DND-41 (cell line): ENCODE measurements at regions not wholly inside any gene's neighbourhood (a gene's known extent, or its start where the extent isn't known, plus 50 kb on each side); places are given as distances from the start of the nearest gene placed in this dataset.

Source experiments
- ATAC-seq: fragments of 200-7000 bp; cut with Tn5 transposase; 3 replicates; pipeline ENCODE4 v1.9.1; 2021; ENCODE audit warnings: low read depth; ENCODE audit not compliant: insufficient read depth
- DNase-seq: peaks from one replicate; pipeline ENCODE4 v3.0.0-alpha.2; 2020
- H2AFZ ChIP-seq: 2 replicates; pipeline ENCODE4 v1.6.0; 2012; ENCODE audit warnings: low read depth, low read length
- H3K27ac ChIP-seq: 2 replicates; pipeline ENCODE4 v1.5.1; 2012; ENCODE audit warnings: low read length, inconsistent platforms
- H3K27me3 ChIP-seq: fragments of 200-600 bp; sonication (generic); 2 replicates; pipeline ENCODE4 v1.6.0; 2012; ENCODE audit warnings: low read length, mild to moderate bottlenecking, inconsistent platforms; ENCODE audit not compliant: insufficient read depth, poor library complexity
- H3K36me3 ChIP-seq: 2 replicates; pipeline ENCODE4 v1.5.1; 2012; ENCODE audit warnings: low read length, inconsistent platforms; ENCODE audit not compliant: insufficient read depth
- H3K4me1 ChIP-seq: 2 replicates; pipeline ENCODE4 v1.5.1; 2012; ENCODE audit warnings: mild to moderate bottlenecking, low read length; ENCODE audit not compliant: insufficient read depth
- H3K4me2 ChIP-seq: 2 replicates; pipeline ENCODE4 v1.6.0; 2012; ENCODE audit warnings: mild to moderate bottlenecking, moderate library complexity, low read length, inconsistent platforms; ENCODE audit not compliant: insufficient read depth
- H3K4me3 ChIP-seq, 2 experiments: fragments of 200-600 bp in 1 of 2; shearing (Covaris generic) in 1 of 2; 2 replicates each; pipeline ENCODE4 v1.5.1; 2012 to 2016; ENCODE audit warnings: inconsistent platforms in 2 of 2, low read length in 2 of 2, mild to moderate bottlenecking in 2 of 2, low read depth in 1 of 2, moderate library complexity in 1 of 2
- H3K79me2 ChIP-seq: 2 replicates; pipeline ENCODE4 v1.6.0; 2012; ENCODE audit warnings: low read length, inconsistent platforms; ENCODE audit not compliant: insufficient read depth
- H3K9ac ChIP-seq: 2 replicates; pipeline ENCODE4 v1.6.0; 2012; ENCODE audit warnings: low read depth, mild to moderate bottlenecking, inconsistent platforms, low read length, moderate library complexity
- H3K9me3 ChIP-seq: 2 replicates; pipeline ENCODE4 v1.5.1; 2012; ENCODE audit warnings: low read length, moderate library complexity, mild to moderate bottlenecking, inconsistent platforms; ENCODE audit not compliant: insufficient read depth, severe bottlenecking
- H4K20me1 ChIP-seq: 2 replicates; pipeline ENCODE4 v1.6.0; 2012; ENCODE audit warnings: low read length; ENCODE audit not compliant: insufficient read depth
- CTCF ChIP-seq: IDR thresholded peaks from 2 replicates; pipeline ENCODE4 v1.5.1; 2012; ENCODE audit warnings: borderline replicate concordance, low read length, moderate library complexity, mild to moderate bottlenecking; ENCODE audit not compliant: poor library complexity, severe bottlenecking; ENCODE audit errors: extremely low read depth
- EZH2 ChIP-seq: IDR thresholded peaks from 3 replicates; pipeline ENCODE4 v1.6.1; 2012; ENCODE audit warnings: borderline replicate concordance, low read depth, mild to moderate bottlenecking, moderate library complexity, low read length, inconsistent platforms; ENCODE audit not compliant: severe bottlenecking

- H3K4me3 ChIP-seq = no peak overlapping the region
- H3K4me2 ChIP-seq = no peak overlapping the region
- no peak overlapping the region for H2AFZ ChIP-seq
- H3K79me2 ChIP-seq = no peaks in the 10 kb centered on the region
- H3K36me3 ChIP-seq = no peaks in the 10 kb centered on the region
- no peak overlapping the region for H3K9ac ChIP-seq
- DNase-seq = no peak
- no peak overlapping the region for H3K27ac ChIP-seq
- no peaks in the 10 kb centered on the region for H3K4me1 ChIP-seq
- TF ChIP-seq CTCF (no peak), EZH2 (no peak)
- H3K27me3 ChIP-seq = peaks cover 2% of the 10 kb centered on the region
- ATAC-seq = no peak
- H4K20me1 ChIP-seq = no peaks in the 10 kb centered on the region
- H3K9me3 ChIP-seq = peaks cover 6% of the 10 kb centered on the region
Observed at GRCh38 chr7:106339513-106340246, 54.9 kb upstream of the NAMPT start.

- Histone ChIP-seq H4K20me1 (no peaks in the 10 kb centered on the region), H3K79me2 (no peaks in the 10 kb centered on the region), H3K4me3 (no peak overlapping the region), H3K4me1 (no peaks in the 10 kb centered on the region), H3K27me3 (peaks cover 7% of the 10 kb centered on the region), H3K4me2 (no peak overlapping the region), H3K36me3 (no peaks in the 10 kb centered on the region), H2AFZ (no peak overlapping the region), H3K9me3 (peaks cover 5% of the 10 kb centered on the region), H3K27ac (no peak overlapping the region), H3K9ac (no peak overlapping the region)
- DNase-seq (no peak), ATAC-seq (no peak)
- TF ChIP-seq EZH2 (no peak), CTCF (no peak)
Observed at GRCh38 chr7:106337754-106338153, 53.0 kb upstream of the NAMPT start.

- no peaks in the 10 kb centered on the region for H4K20me1 ChIP-seq
- H3K4me2 ChIP-seq = no peak overlapping the region
- no peak overlapping the region for H3K9ac ChIP-seq
- no peak for TF ChIP-seq CTCF
- TF ChIP-seq EZH2 = no peak
- no peaks in the 10 kb centered on the region for H3K36me3 ChIP-seq
- no peaks in the 10 kb centered on the region for H3K79me2 ChIP-seq
- no peaks in the 10 kb centered on the region for H3K9me3 ChIP-seq
- no peak for ATAC-seq
- H3K4me1 ChIP-seq = no peaks in the 10 kb centered on the region
- no peak for DNase-seq
- no peak overlapping the region for H2AFZ ChIP-seq
- H3K27me3 ChIP-seq = peaks cover 23% of the 10 kb centered on the region
- H3K27ac ChIP-seq = no peak overlapping the region
- H3K4me3 ChIP-seq = no peak overlapping the region
Observed at GRCh38 chr7:106335814-106336213, 51.0 kb upstream of the NAMPT start.
